ENCODE measurements at regions not wholly inside any gene's neighbourhood (a gene's known extent, or its start where the extent isn't known, plus 50 kb on each side); places are given as distances from the start of the nearest gene placed in this dataset.

GRCh38 chr7:81606078-81606863 is 163.6 kb downstream of the HGF start:
- DNase-seq = no peak

- DNase-seq = no peak
These were observed 164.4 kb downstream of the HGF start for GRCh38 chr7:81605493-81605892.

GRCh38 chr7:81604808-81605174 is 165.1 kb downstream of the HGF start:
- DNase-seq = no peak

- DNase-seq = no peak
These were observed 165.6 kb downstream of the HGF start for GRCh38 chr7:81604075-81604807.

GRCh38 chr7:81600608-81601007 is 169.2 kb downstream of the HGF start:
- no peak for DNase-seq

GRCh38 chr7:81598951-81599350 is 170.9 kb downstream of the HGF start:
- DNase-seq = no peak

- no peak for DNase-seq
These were observed 175.1 kb downstream of the HGF start for GRCh38 chr7:81594767-81595166.

GRCh38 chr7:81590131-81590530 is 179.7 kb downstream of the HGF start:
- DNase-seq = peak in 1 of 3 experiments; percentile 31

- DNase-seq = no peak
These were observed 185.2 kb downstream of the HGF start for GRCh38 chr7:81584667-81585066.

- no peak for DNase-seq
These were observed 185.8 kb downstream of the HGF start for GRCh38 chr7:81583882-81584533.

GRCh38 chr7:81583090-81583489 is 186.8 kb downstream of the HGF start:
- DNase-seq = no peak

GRCh38 chr7:81577642-81578340 is 192.1 kb downstream of the HGF start:
- no peak for DNase-seq

GRCh38 chr7:81574723-81575326 is 195.0 kb downstream of the HGF start:
- no peak for DNase-seq

GRCh38 chr7:81573932-81574331 is 195.9 kb downstream of the HGF start:
- no peak for DNase-seq

- DNase-seq = no peak
These were observed 196.7 kb downstream of the HGF start for GRCh38 chr7:81573128-81573527.

- no peak for DNase-seq
These were observed 207.3 kb downstream of the HGF start for GRCh38 chr7:81562581-81562980.

- DNase-seq = no peak
These were observed 209.1 kb downstream of the HGF start for GRCh38 chr7:81560708-81561107.

GRCh38 chr7:81549484-81550016 is 220.3 kb downstream of the HGF start:
- no peak for DNase-seq

- DNase-seq = no peak
These were observed 234.9 kb downstream of the HGF start for GRCh38 chr7:81534996-81535395.

GRCh38 chr7:81534446-81534845 is 235.4 kb downstream of the HGF start:
- no peak for DNase-seq

- DNase-seq = no peak
These were observed 235.9 kb downstream of the HGF start for GRCh38 chr7:81533931-81534330.

- no peak for DNase-seq
These were observed 236.4 kb downstream of the HGF start for GRCh38 chr7:81533426-81533825.

GRCh38 chr7:81529785-81530184 is 240.1 kb downstream of the HGF start:
- no peak for DNase-seq
